ENCODE measurements at regions not wholly inside any gene's neighbourhood (a gene's known extent, or its start where the extent isn't known, plus 50 kb on each side); places are given as distances from the start of the nearest gene placed in this dataset.

GRCh38 chr10:123582084-123582989 lies 83.8 kb upstream of the GPR26 start:
- peak; percentile 33 for DNase-seq
- Mint-ChIP-seq H3K9me3 (no peaks in the 10 kb centered on the region), H3K36me3 (ENCODE audit: insufficient read depth) (no peaks in the 10 kb centered on the region), H3K4me1 (ENCODE audit: low read depth) (no peaks in the 10 kb centered on the region), H3K4me3 (no peak overlapping the region), H3K27me3 (ENCODE audit: low read depth) (peaks cover 40% of the 10 kb centered on the region)
- peak in 1 of 2 donors; percentile 63 for ATAC-seq

- Mint-ChIP-seq H3K9me3 (no peaks in the 10 kb centered on the region), H3K36me3 (ENCODE audit: insufficient read depth) (no peaks in the 10 kb centered on the region), H3K27me3 (ENCODE audit: low read depth) (peaks cover 38% of the 10 kb centered on the region), H3K4me1 (ENCODE audit: low read depth) (no peaks in the 10 kb centered on the region), H3K4me3 (no peak overlapping the region)
- ATAC-seq = no peak
- DNase-seq = no peak
These were observed 82.3 kb upstream of the GPR26 start for GRCh38 chr10:123583639-123584418.

GRCh38 chr10:123584419-123584775 lies 81.8 kb upstream of the GPR26 start:
- ATAC-seq = no peak
- Mint-ChIP-seq H3K36me3 (ENCODE audit: insufficient read depth) (no peaks in the 10 kb centered on the region), H3K27me3 (ENCODE audit: low read depth) (peaks cover 35% of the 10 kb centered on the region), H3K4me3 (no peak overlapping the region), H3K9me3 (no peaks in the 10 kb centered on the region), H3K4me1 (ENCODE audit: low read depth) (no peaks in the 10 kb centered on the region)
- DNase-seq = no peak

- no peak for ATAC-seq
- H3K9me3 Mint-ChIP-seq = no peaks in the 10 kb centered on the region
- H3K27me3 Mint-ChIP-seq (ENCODE audit: low read depth) = peaks cover 33% of the 10 kb centered on the region
- H3K36me3 Mint-ChIP-seq (ENCODE audit: insufficient read depth) = no peaks in the 10 kb centered on the region
- H3K4me1 Mint-ChIP-seq (ENCODE audit: low read depth) = no peaks in the 10 kb centered on the region
- H3K4me3 Mint-ChIP-seq = no peak overlapping the region
- no peak for DNase-seq
These were observed 80.4 kb upstream of the GPR26 start for GRCh38 chr10:123585477-123586445.

GRCh38 chr10:123587110-123587509 lies 79.0 kb upstream of the GPR26 start:
- peaks cover 32% of the 10 kb centered on the region for H3K27me3 Mint-ChIP-seq (ENCODE audit: low read depth)
- DNase-seq = no peak
- no peaks in the 10 kb centered on the region for H3K9me3 Mint-ChIP-seq
- no peak overlapping the region for H3K4me3 Mint-ChIP-seq
- ATAC-seq = no peak
- no peaks in the 10 kb centered on the region for H3K4me1 Mint-ChIP-seq (ENCODE audit: low read depth)
- no peaks in the 10 kb centered on the region for H3K36me3 Mint-ChIP-seq (ENCODE audit: insufficient read depth)

- no peaks in the 10 kb centered on the region for H3K4me1 Mint-ChIP-seq (ENCODE audit: low read depth)
- no peaks in the 10 kb centered on the region for H3K9me3 Mint-ChIP-seq
- ATAC-seq (no peak), DNase-seq (no peak)
- H3K4me3 Mint-ChIP-seq = no peak overlapping the region
- H3K27me3 Mint-ChIP-seq (ENCODE audit: low read depth) = peaks cover 23% of the 10 kb centered on the region
- H3K36me3 Mint-ChIP-seq (ENCODE audit: insufficient read depth) = no peaks in the 10 kb centered on the region
These were observed 77.7 kb upstream of the GPR26 start for GRCh38 chr10:123588386-123588914.

GRCh38 chr10:123595661-123596060 lies 70.5 kb upstream of the GPR26 start:
- Mint-ChIP-seq H3K36me3 (ENCODE audit: insufficient read depth) (no peaks in the 10 kb centered on the region), H3K4me3 (no peak overlapping the region), H3K27me3 (ENCODE audit: low read depth) (peaks cover 13% of the 10 kb centered on the region), H3K9me3 (no peaks in the 10 kb centered on the region), H3K4me1 (ENCODE audit: low read depth) (no peaks in the 10 kb centered on the region)
- no peak for ATAC-seq
- no peak for DNase-seq

- ATAC-seq = no peak
- peaks cover 9% of the 10 kb centered on the region for H3K9me3 Mint-ChIP-seq
- no peaks in the 10 kb centered on the region for H3K36me3 Mint-ChIP-seq (ENCODE audit: insufficient read depth)
- DNase-seq = no peak
- peaks cover 10% of the 10 kb centered on the region for H3K27me3 Mint-ChIP-seq (ENCODE audit: low read depth)
- no peak overlapping the region for H3K4me3 Mint-ChIP-seq
- H3K4me1 Mint-ChIP-seq (ENCODE audit: low read depth) = no peaks in the 10 kb centered on the region
These were observed 68.5 kb upstream of the GPR26 start for GRCh38 chr10:123597676-123598075.

GRCh38 chr10:123599366-123599849 lies 66.7 kb upstream of the GPR26 start:
- no peak for DNase-seq
- Mint-ChIP-seq H3K9me3 (peaks cover 9% of the 10 kb centered on the region), H3K4me1 (ENCODE audit: low read depth) (no peaks in the 10 kb centered on the region), H3K36me3 (ENCODE audit: insufficient read depth) (no peaks in the 10 kb centered on the region), H3K27me3 (ENCODE audit: low read depth) (peaks cover 15% of the 10 kb centered on the region), H3K4me3 (no peak overlapping the region)
- ATAC-seq = no peak

- peaks cover 9% of the 10 kb centered on the region for H3K9me3 Mint-ChIP-seq
- no peak overlapping the region for H3K4me3 Mint-ChIP-seq
- no peaks in the 10 kb centered on the region for H3K4me1 Mint-ChIP-seq (ENCODE audit: low read depth)
- no peaks in the 10 kb centered on the region for H3K36me3 Mint-ChIP-seq (ENCODE audit: insufficient read depth)
- H3K27me3 Mint-ChIP-seq (ENCODE audit: low read depth) = peaks cover 16% of the 10 kb centered on the region
- DNase-seq (no peak), ATAC-seq (no peak)
These were observed 66.0 kb upstream of the GPR26 start for GRCh38 chr10:123600177-123600576.

GRCh38 chr10:123603130-123603529 lies 63.0 kb upstream of the GPR26 start:
- H3K9me3 Mint-ChIP-seq = peaks cover 9% of the 10 kb centered on the region
- peaks cover 18% of the 10 kb centered on the region for H3K27me3 Mint-ChIP-seq (ENCODE audit: low read depth)
- H3K4me1 Mint-ChIP-seq (ENCODE audit: low read depth) = no peaks in the 10 kb centered on the region
- no peak overlapping the region for H3K4me3 Mint-ChIP-seq
- ATAC-seq = no peak
- DNase-seq = no peak
- no peaks in the 10 kb centered on the region for H3K36me3 Mint-ChIP-seq (ENCODE audit: insufficient read depth)

GRCh38 chr10:123604506-123604905 lies 61.6 kb upstream of the GPR26 start:
- ATAC-seq (no peak), DNase-seq (no peak)
- peaks cover 18% of the 10 kb centered on the region for H3K27me3 Mint-ChIP-seq (ENCODE audit: low read depth)
- no peak overlapping the region for H3K4me3 Mint-ChIP-seq
- no peaks in the 10 kb centered on the region for H3K4me1 Mint-ChIP-seq (ENCODE audit: low read depth)
- no peaks in the 10 kb centered on the region for H3K36me3 Mint-ChIP-seq (ENCODE audit: insufficient read depth)
- peaks cover 9% of the 10 kb centered on the region for H3K9me3 Mint-ChIP-seq

GRCh38 chr10:123606006-123606405 lies 60.1 kb upstream of the GPR26 start:
- Mint-ChIP-seq H3K4me1 (ENCODE audit: low read depth) (no peaks in the 10 kb centered on the region), H3K9me3 (peaks cover 9% of the 10 kb centered on the region), H3K36me3 (ENCODE audit: insufficient read depth) (no peaks in the 10 kb centered on the region), H3K4me3 (no peak overlapping the region), H3K27me3 (ENCODE audit: low read depth) (peaks cover 18% of the 10 kb centered on the region)
- ATAC-seq (no peak), DNase-seq (no peak)

GRCh38 chr10:123606955-123607354 lies 59.2 kb upstream of the GPR26 start:
- no peak overlapping the region for H3K4me3 Mint-ChIP-seq
- ATAC-seq = no peak
- DNase-seq = no peak
- no peaks in the 10 kb centered on the region for H3K36me3 Mint-ChIP-seq (ENCODE audit: insufficient read depth)
- no peaks in the 10 kb centered on the region for H3K9me3 Mint-ChIP-seq
- H3K4me1 Mint-ChIP-seq (ENCODE audit: low read depth) = no peaks in the 10 kb centered on the region
- peaks cover 18% of the 10 kb centered on the region for H3K27me3 Mint-ChIP-seq (ENCODE audit: low read depth)

Measured in activated T-cell treated with anti-CD3 and anti-CD28 coated beads, Interleukin-2, amount 50 U/mL, for 4 hours (primary cell).